C4-2B (cell line): ENCODE measurements at regions not wholly inside any gene's neighbourhood (a gene's known extent, or its start where the extent isn't known, plus 50 kb on each side); places are given as distances from the start of the nearest gene placed in this dataset.

Source experiments
- ZFX ChIP-seq: fragments of 450-650 bp; IDR thresholded peaks from 2 replicates; pipeline ENCODE4 v1.6.1; 2017
- TF ChIP-seq, protein P1 (sequence below): fragments of 450-650 bp; conservative IDR thresholded peaks from 2 replicates; pipeline ENCODE4 v1.5.1; 2017; ENCODE audit warnings: mild to moderate bottlenecking

DNA sequence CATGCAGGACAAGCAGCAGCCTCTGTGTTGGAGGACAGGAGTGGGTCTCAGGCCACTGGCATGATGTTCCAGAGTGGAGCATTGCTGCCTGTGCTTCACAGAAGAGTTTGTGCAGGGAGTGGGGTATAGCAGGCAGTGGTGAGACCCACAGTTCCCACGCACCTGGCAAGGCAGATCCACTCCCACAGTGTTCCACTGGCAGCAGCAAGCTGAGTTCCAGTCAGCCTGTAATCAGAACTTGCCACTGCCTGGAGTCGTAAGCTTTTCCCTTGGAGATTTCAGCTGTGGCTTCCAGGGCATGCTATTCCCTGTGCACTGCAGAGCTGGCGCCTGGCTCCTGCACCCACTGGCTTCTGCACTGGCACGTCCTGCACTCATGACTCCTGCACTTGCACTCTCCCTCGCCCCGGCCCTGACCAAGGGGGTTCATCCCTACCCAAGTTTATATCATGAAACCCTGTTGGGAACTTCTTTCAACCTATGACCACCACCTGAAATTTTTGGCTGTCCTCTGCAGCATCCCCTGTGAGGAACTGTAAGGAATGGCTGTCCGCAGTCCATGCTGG lies 1144.3 kb downstream of the RAPGEF2 start:
- TF ChIP-seq, protein P1, sequence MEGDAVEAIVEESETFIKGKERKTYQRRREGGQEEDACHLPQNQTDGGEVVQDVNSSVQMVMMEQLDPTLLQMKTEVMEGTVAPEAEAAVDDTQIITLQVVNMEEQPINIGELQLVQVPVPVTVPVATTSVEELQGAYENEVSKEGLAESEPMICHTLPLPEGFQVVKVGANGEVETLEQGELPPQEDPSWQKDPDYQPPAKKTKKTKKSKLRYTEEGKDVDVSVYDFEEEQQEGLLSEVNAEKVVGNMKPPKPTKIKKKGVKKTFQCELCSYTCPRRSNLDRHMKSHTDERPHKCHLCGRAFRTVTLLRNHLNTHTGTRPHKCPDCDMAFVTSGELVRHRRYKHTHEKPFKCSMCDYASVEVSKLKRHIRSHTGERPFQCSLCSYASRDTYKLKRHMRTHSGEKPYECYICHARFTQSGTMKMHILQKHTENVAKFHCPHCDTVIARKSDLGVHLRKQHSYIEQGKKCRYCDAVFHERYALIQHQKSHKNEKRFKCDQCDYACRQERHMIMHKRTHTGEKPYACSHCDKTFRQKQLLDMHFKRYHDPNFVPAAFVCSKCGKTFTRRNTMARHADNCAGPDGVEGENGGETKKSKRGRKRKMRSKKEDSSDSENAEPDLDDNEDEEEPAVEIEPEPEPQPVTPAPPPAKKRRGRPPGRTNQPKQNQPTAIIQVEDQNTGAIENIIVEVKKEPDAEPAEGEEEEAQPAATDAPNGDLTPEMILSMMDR, result no peak
- TF ChIP-seq ZFX, result no peak
